ENCODE measurements at regions not wholly inside any gene's neighbourhood (a gene's known extent, or its start where the extent isn't known, plus 50 kb on each side); places are given as distances from the start of the nearest gene placed in this dataset.

DNA sequence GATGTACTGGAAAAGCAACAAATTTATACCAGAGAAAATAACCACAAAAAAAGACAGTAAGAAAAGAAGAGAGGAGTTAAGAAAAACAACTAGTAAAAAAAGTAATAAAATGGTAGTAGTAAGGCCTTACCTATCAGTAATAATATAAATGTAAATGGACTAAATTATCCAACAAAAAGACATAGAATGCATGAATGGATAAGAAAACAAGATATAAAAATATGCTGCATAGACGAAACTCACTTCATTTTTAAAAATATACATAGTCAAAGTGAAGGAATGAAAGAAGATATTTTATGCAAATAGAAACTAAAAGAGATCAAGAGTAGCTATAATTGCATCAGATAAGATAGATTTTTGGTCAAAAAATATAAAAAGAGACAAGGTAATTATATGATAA lies 739.1 kb downstream of the DNAJB9 start:
- no peaks in the 10 kb centered on the region for H3K4me1 ChIP-seq
- intact Hi-C loops (cut with DNase I): no loop called here
- 81 to 89% methylated on average over 1 of the region's 1 CpG for WGBS, 2 donors
- H3K9me3 ChIP-seq: no peaks in the 10 kb centered on the region
- no peak overlapping the region for H3K4me3 ChIP-seq (replicated peaks in 1 of 3)
- H3K27me3 ChIP-seq: no peaks in the 10 kb centered on the region
- H3K27ac ChIP-seq: no peak overlapping the region
- no peaks in the 10 kb centered on the region for H3K36me3 ChIP-seq
- DNase-seq: no peak
- TF ChIP-seq POLR2A (IDR thresholded peaks at IDR 0.05): no peak
- TF ChIP-seq, protein P1, sequence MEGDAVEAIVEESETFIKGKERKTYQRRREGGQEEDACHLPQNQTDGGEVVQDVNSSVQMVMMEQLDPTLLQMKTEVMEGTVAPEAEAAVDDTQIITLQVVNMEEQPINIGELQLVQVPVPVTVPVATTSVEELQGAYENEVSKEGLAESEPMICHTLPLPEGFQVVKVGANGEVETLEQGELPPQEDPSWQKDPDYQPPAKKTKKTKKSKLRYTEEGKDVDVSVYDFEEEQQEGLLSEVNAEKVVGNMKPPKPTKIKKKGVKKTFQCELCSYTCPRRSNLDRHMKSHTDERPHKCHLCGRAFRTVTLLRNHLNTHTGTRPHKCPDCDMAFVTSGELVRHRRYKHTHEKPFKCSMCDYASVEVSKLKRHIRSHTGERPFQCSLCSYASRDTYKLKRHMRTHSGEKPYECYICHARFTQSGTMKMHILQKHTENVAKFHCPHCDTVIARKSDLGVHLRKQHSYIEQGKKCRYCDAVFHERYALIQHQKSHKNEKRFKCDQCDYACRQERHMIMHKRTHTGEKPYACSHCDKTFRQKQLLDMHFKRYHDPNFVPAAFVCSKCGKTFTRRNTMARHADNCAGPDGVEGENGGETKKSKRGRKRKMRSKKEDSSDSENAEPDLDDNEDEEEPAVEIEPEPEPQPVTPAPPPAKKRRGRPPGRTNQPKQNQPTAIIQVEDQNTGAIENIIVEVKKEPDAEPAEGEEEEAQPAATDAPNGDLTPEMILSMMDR (IDR thresholded peaks at IDR 0.05): no peak

DNA sequence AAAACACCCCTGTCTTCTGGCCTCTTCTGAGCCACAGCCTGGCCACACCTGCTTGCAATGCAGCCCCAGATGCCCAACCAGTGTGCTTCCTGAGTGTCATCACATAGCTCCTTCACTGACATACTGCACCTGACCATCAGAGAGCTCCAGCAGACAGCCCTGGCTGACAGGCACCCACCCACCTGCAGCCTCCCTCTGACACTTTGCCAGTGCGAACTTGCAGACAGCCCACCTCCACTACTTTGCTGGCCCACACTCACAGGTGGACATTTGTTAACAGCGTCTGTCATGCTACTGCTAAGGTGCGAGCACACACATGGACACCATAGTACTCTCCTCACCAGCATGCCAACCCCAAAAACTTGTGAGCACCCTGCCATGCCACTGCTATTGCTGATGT lies 740.1 kb downstream of the DNAJB9 start:
- H3K4me1 ChIP-seq: no peaks in the 10 kb centered on the region
- intact Hi-C loops (cut with DNase I): no loop called here
- H3K9me3 ChIP-seq: no peaks in the 10 kb centered on the region
- no peak for TF ChIP-seq POLR2A (IDR thresholded peaks at IDR 0.05)
- TF ChIP-seq, protein P1 (IDR thresholded peaks at IDR 0.05): no peak
- no peaks in the 10 kb centered on the region for H3K36me3 ChIP-seq
- no peak for DNase-seq
- no peak overlapping the region for H3K4me3 ChIP-seq (replicated peaks in 1 of 3)
- H3K27ac ChIP-seq: no peak overlapping the region
- H3K27me3 ChIP-seq: no peaks in the 10 kb centered on the region
- WGBS, 2 donors: 95 to 100% methylated on average over 3 of the region's 3 CpGs

DNA sequence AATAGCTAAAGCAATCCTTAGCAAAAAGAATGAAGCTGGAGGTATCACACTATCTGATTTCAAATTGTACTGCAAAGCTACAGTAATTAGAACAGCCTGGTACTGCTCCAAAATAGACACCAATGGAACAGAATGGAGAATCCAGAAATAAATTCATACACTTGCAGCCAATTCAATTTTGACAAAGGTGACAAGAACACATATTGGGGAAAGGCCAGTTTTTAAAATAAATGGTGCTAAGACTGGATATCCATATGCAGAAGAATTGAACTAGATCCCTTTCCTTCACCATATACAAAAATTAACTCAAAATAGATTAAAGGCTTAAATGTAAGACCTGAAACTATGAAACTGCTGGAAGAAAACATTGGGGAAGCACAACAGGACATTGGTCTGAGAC lies 748.5 kb downstream of the DNAJB9 start:
- H3K27ac ChIP-seq: no peak overlapping the region
- no peak overlapping the region for H3K4me3 ChIP-seq (replicated peaks in 1 of 3)
- DNase-seq: no peak
- no peaks in the 10 kb centered on the region for H3K27me3 ChIP-seq
- intact Hi-C loops (cut with DNase I): no loop called here
- no peaks in the 10 kb centered on the region for H3K36me3 ChIP-seq
- no peak for TF ChIP-seq POLR2A (IDR thresholded peaks at IDR 0.05)
- TF ChIP-seq, protein P1 (IDR thresholded peaks at IDR 0.05): no peak
- H3K9me3 ChIP-seq: no peaks in the 10 kb centered on the region
- H3K4me1 ChIP-seq: no peaks in the 10 kb centered on the region

DNA sequence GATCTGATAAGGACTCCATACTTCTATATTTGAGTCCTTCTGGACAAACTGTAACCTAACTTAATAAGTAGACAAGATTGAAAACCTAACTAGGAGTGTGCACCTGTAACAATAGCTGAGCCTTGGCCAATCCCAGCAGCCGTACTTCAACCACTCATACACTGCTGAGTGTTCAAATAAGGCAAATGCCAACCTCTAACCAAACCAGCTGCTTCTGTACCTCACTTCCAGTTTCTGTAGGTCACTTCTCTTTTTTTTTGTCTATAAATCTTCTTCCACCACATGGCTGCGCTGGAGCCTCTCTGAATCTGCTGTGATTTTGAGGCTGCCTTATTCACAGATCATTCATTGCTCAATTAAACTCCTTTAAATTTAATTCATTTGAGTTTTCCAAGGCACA lies 753.2 kb downstream of the DNAJB9 start:
- H3K4me3 ChIP-seq (replicated peaks in 1 of 3): no peak overlapping the region
- DNase-seq: no peak
- WGBS, 2 donors: 66 to 79% methylated on average over 2 of the region's 2 CpGs
- H3K27ac ChIP-seq: no peak overlapping the region
- intact Hi-C loops (cut with DNase I): no loop called here
- no peaks in the 10 kb centered on the region for H3K4me1 ChIP-seq
- no peaks in the 10 kb centered on the region for H3K36me3 ChIP-seq
- TF ChIP-seq POLR2A (IDR thresholded peaks at IDR 0.05): no peak
- TF ChIP-seq, protein P1 (IDR thresholded peaks at IDR 0.05): no peak
- H3K27me3 ChIP-seq: no peaks in the 10 kb centered on the region
- H3K9me3 ChIP-seq: no peaks in the 10 kb centered on the region

DNA sequence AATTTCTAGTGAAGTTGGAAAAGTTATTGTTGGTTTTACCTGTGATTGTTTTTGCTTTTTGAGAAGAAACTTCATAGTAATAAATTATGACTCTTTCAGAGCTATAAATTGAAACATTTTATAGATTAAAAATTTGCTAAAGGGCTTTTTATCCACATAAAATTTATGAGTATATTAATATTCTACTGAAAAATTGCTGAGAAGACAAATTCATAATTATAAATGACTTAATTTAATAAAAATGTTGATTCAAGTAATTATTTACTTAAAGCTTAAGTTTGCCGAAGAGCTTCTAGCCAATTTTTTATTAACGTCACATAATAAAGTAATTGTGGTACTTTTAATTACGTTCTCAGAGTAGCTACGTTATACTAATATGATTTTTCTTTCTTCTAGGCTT lies 761.7 kb downstream of the DNAJB9 start:
- H3K4me3 ChIP-seq (replicated peaks in 1 of 3): no peak overlapping the region
- no peaks in the 10 kb centered on the region for H3K9me3 ChIP-seq
- H3K4me1 ChIP-seq: no peaks in the 10 kb centered on the region
- no peaks in the 10 kb centered on the region for H3K27me3 ChIP-seq
- TF ChIP-seq, protein P1 (IDR thresholded peaks at IDR 0.05): no peak
- TF ChIP-seq POLR2A (IDR thresholded peaks at IDR 0.05): no peak
- DNase-seq: no peak
- WGBS, 2 donors: 91% methylated on average over 4 of the region's 4 CpGs
- H3K36me3 ChIP-seq: no peaks in the 10 kb centered on the region
- intact Hi-C loops (cut with DNase I): no loop called here
- no peak overlapping the region for H3K27ac ChIP-seq

Measured in thyroid gland (tissue), 4 donors.